GM18498 (cell line): ENCODE measurements at regions not wholly inside any gene's neighbourhood (a gene's known extent, or its start where the extent isn't known, plus 50 kb on each side); places are given as distances from the start of the nearest gene placed in this dataset.
"Not testable (repeated sequence)": the region's sequence is repeated elsewhere in the genome, so short reads cannot be mapped to it uniquely, and the experiment has no call there.

ENCODE experiments used
- ATAC-seq: cut with Tn5 transposase; IDR thresholded peaks from one replicate; pipeline ENCODE4 v1.9.1; 2021; ENCODE audit warnings: mild to moderate bottlenecking, moderate library complexity; ENCODE audit not compliant: unreplicated experiment

- no peak for ATAC-seq
Observed at GRCh38 chr20:5393218-5393870, 76.6 kb upstream of the PROKR2 start.

GRCh38 chr20:5390720-5391119 lies 74.0 kb upstream of the PROKR2 start:
- no peak for ATAC-seq

DNA sequence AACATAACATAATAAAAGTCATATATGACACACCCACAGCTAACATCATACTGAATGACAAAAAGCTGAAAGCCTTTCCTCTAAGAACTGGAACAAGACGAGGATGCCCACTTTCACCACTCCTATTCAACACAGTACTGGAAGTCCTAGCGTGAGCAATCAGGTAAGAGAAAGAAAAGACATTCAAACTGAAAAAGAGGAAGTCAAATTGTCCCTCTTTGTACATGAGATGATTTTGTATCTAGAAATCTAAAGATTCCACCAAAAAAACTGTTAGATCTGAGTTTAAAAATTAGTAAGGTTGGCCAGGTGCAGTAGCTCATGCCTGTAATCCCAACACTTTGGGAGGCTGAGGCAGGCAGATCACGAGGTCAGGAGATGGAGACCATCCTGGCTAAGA lies 70.1 kb upstream of the PROKR2 start:
- ATAC-seq: not testable (repeated sequence)

GRCh38 chr20:5381527-5381926 lies 64.8 kb upstream of the PROKR2 start:
- not testable (repeated sequence) for ATAC-seq

DNA sequence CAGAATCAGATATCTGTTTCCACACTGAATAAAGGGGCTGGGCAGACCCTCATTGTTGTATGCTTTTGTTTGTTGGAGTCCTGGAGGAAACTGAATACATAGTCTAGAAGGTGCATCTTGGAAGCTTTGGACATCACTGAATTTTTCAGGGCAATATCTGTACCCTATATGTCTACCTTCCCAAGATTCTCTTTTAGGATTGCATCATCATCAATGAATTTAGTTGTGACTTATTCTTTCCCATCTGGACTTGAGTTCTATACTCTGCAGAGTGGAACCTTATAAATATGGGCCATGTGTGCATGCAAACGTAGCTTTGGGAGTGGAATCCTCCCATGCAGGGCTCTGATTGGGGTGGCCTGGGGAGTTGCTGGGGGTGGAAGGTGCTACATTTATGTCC lies 60.7 kb upstream of the PROKR2 start:
- ATAC-seq: no peak

GRCh38 chr20:5376228-5376627 lies 59.5 kb upstream of the PROKR2 start:
- no peak for ATAC-seq

- no peak for ATAC-seq
Observed at GRCh38 chr20:5374171-5374570, 57.4 kb upstream of the PROKR2 start.

DNA sequence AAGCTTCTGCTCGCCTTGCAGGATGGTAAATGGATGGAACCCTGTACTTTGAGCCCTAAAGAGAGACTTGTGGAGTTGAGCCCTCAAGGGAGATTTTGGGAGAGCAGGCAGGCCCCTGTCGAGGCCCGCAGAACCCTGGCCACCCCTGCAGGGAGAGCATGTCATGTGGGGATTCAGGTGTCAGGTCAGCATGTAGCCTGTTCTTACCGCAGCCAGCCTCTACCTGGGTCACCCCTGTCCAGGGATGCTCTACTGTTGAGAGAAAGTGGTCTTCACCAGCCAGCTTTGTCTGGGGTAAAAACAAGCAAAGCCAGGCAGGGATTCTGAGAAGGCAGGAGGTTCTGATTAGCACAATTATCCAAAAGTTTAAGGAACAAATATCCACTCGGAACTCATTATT lies 55.6 kb upstream of the PROKR2 start:
- ATAC-seq: no peak

DNA sequence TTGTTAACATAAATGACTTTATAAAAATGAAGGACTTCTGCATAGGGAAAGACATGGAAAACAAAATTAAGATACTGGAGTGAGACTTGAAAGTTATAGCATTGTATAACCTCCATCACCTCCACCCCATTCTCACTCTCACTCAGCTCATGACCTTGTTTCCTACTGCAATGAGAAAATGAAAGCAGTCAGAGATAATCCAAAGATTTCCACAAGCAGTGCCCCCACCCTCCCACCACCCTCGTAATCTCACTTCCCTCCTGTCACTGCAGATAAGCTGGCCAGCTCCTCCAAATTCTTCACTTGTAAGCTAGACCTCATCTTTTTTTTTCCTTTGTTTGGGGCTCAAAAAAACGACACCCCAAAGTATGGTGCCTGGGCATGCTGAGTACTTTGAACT lies 52.9 kb upstream of the PROKR2 start:
- ATAC-seq: no peak
